ENCODE measurements at regions not wholly inside any gene's neighbourhood (a gene's known extent, or its start where the extent isn't known, plus 50 kb on each side); places are given as distances from the start of the nearest gene placed in this dataset.

DNA sequence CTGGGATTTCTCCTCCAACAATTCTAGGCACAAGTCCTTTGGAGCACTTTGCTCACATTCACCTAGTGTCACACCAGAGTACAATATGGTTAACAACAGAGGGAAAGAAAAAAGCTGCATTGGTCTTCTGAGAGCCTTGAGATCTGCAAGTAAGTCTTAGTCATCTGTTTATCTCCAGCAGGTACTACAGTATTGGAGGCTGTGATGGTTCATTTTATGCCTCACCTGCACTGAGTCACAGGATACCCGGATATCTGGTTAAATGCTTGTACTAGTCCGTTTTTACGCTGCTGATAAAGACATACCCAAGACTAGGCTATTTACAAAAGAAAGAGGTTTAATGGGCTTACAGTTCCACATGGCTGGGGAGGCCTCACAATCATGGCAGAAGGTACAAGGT is 525.0 kb downstream of the NR2F1-AS1 start:
- no peak for TF ChIP-seq CTCF (IDR thresholded peaks at IDR 0.05)
- no peak for TF ChIP-seq POLR2A (IDR thresholded peaks at IDR 0.05)
